ENCODE measurements at regions not wholly inside any gene's neighbourhood (a gene's known extent, or its start where the extent isn't known, plus 50 kb on each side); places are given as distances from the start of the nearest gene placed in this dataset.
"Not testable (repeated sequence)": the region's sequence is repeated elsewhere in the genome, so short reads cannot be mapped to it uniquely, and the experiment has no call there.

GRCh38 chr10:78210976-78211375, 177.3 kb downstream of the RPS24 start:
- DNase-seq (ENCODE audit: low read depth in 2 of 2) = no peak

GRCh38 chr10:78211561-78212051, 177.9 kb downstream of the RPS24 start:
- DNase-seq (ENCODE audit: low read depth in 2 of 2) = no peak

- no peak for DNase-seq (ENCODE audit: low read depth in 2 of 2)
These were observed 178.6 kb downstream of the RPS24 start for GRCh38 chr10:78212060-78212785.

GRCh38 chr10:78212786-78213175, 179.1 kb downstream of the RPS24 start:
- DNase-seq (ENCODE audit: low read depth in 2 of 2) = no peak

GRCh38 chr10:78214955-78215354, 181.3 kb downstream of the RPS24 start:
- no peak for DNase-seq (ENCODE audit: low read depth in 2 of 2)

- no peak for DNase-seq (ENCODE audit: low read depth in 2 of 2)
These were observed 182.0 kb downstream of the RPS24 start for GRCh38 chr10:78215645-78216044.

GRCh38 chr10:78217336-78217735, 183.7 kb downstream of the RPS24 start:
- no peak for DNase-seq (ENCODE audit: low read depth in 2 of 2)

GRCh38 chr10:78218798-78219490, 185.3 kb downstream of the RPS24 start:
- no peak for DNase-seq (ENCODE audit: low read depth in 2 of 2)

GRCh38 chr10:78219568-78219967, 185.9 kb downstream of the RPS24 start:
- not testable (repeated sequence) for DNase-seq (ENCODE audit: low read depth in 2 of 2)

- no peak for DNase-seq (ENCODE audit: low read depth in 2 of 2)
These were observed 187.1 kb downstream of the RPS24 start for GRCh38 chr10:78220781-78221180.

GRCh38 chr10:78222096-78222790, 188.6 kb downstream of the RPS24 start:
- DNase-seq (ENCODE audit: low read depth in 2 of 2) = no peak

GRCh38 chr10:78223088-78223487, 189.4 kb downstream of the RPS24 start:
- no peak for DNase-seq (ENCODE audit: low read depth in 2 of 2)

- no peak for DNase-seq (ENCODE audit: low read depth in 2 of 2)
These were observed 190.9 kb downstream of the RPS24 start for GRCh38 chr10:78224602-78225001.

GRCh38 chr10:78225594-78225993, 191.9 kb downstream of the RPS24 start:
- DNase-seq (ENCODE audit: low read depth in 2 of 2) = no peak

GRCh38 chr10:78229489-78229888, 195.8 kb downstream of the RPS24 start:
- no peak for DNase-seq (ENCODE audit: low read depth in 2 of 2)

GRCh38 chr10:78229950-78230675, 196.4 kb downstream of the RPS24 start:
- no peak for DNase-seq (ENCODE audit: low read depth in 2 of 2)

- DNase-seq (ENCODE audit: low read depth in 2 of 2) = no peak
These were observed 197.7 kb downstream of the RPS24 start for GRCh38 chr10:78231327-78231726.

GRCh38 chr10:78231939-78232338, 198.3 kb downstream of the RPS24 start:
- DNase-seq (ENCODE audit: low read depth in 2 of 2) = no peak

- no peak for DNase-seq (ENCODE audit: low read depth in 2 of 2)
These were observed 202.9 kb downstream of the RPS24 start for GRCh38 chr10:78236416-78237015.

GRCh38 chr10:78237951-78238350, 204.3 kb downstream of the RPS24 start:
- not testable (repeated sequence) for DNase-seq (ENCODE audit: low read depth in 2 of 2)

- no peak for DNase-seq (ENCODE audit: low read depth in 2 of 2)
These were observed 213.6 kb downstream of the RPS24 start for GRCh38 chr10:78247266-78247665.

GRCh38 chr10:78247821-78248220, 214.2 kb downstream of the RPS24 start:
- DNase-seq (ENCODE audit: low read depth in 2 of 2) = no peak

Measured in stimulated activated CD8-positive, alpha-beta memory T cell treated with anti-CD3 and anti-CD28 coated beads, Interleukin-7, amount 100 ng/mL, for 1 hour (primary cell).